OCI-LY1 (cell line): ENCODE measurements at regions not wholly inside any gene's neighbourhood (a gene's known extent, or its start where the extent isn't known, plus 50 kb on each side); places are given as distances from the start of the nearest gene placed in this dataset.

ENCODE experiments used
- CTCF ChIP-seq: fragments of 200-600 bp; sonication (generic), shearing (Covaris generic); IDR thresholded peaks from 2 replicates; pipeline ENCODE4 v1.5.1; 2017; ENCODE audit warnings: mild to moderate bottlenecking, antibody characterized with exemption, low read length, moderate library complexity, mixed read lengths
- EZH2 ChIP-seq: fragments of 200-600 bp; sonication (generic), shearing (Covaris generic); IDR thresholded peaks from 2 replicates; pipeline ENCODE4 v1.8.0; 2017; ENCODE audit warnings: borderline replicate concordance, mixed run types, mild to moderate bottlenecking, antibody characterized with exemption, low read length, moderate library complexity, mixed read lengths

- TF ChIP-seq CTCF = no peak
- TF ChIP-seq EZH2 = no peak
These were observed 133.3 kb upstream of the LMNTD1 start for GRCh38 chr12:25686351-25686750.
